ENCODE measurements at regions not wholly inside any gene's neighbourhood (a gene's known extent, or its start where the extent isn't known, plus 50 kb on each side); places are given as distances from the start of the nearest gene placed in this dataset.
"Not testable (repeated sequence)": the region's sequence is repeated elsewhere in the genome, so short reads cannot be mapped to it uniquely, and the experiment has no call there.

- no peak overlapping the region for H3K4me3 ChIP-seq (ENCODE audit: low read depth in 1 of 2, low read length in 1 of 2)
- H3K27ac ChIP-seq: peak overlapping the region; percentile 11
- TF ChIP-seq CTCF (IDR thresholded peaks at IDR 0.05): no peak
- H3K4me1 ChIP-seq (ENCODE audit: control insufficient read depth in 1 of 2, insufficient read depth in 1 of 2, low read depth in 1 of 2, low read length in 1 of 2): no peaks in the 10 kb centered on the region
- no peaks in the 10 kb centered on the region for H3K27me3 ChIP-seq
- no peaks in the 10 kb centered on the region for H3K9me3 ChIP-seq
- no peaks in the 10 kb centered on the region for H3K36me3 ChIP-seq
These were observed 83.2 kb upstream of the TNRC6B start for GRCh38 chr22:40094485-40094884.

GRCh38 chr22:40099887-40100286 lies 77.8 kb upstream of the TNRC6B start:
- not testable (repeated sequence) for H3K27ac ChIP-seq; H3K36me3 ChIP-seq; H3K4me3 ChIP-seq (ENCODE audit: low read depth in 1 of 2, low read length in 1 of 2); H3K27me3 ChIP-seq; H3K9me3 ChIP-seq; H3K4me1 ChIP-seq (ENCODE audit: control insufficient read depth in 1 of 2, insufficient read depth in 1 of 2, low read depth in 1 of 2, low read length in 1 of 2)

- Histone ChIP-seq H3K9me3 (no peaks in the 10 kb centered on the region), H3K27me3 (no peaks in the 10 kb centered on the region), H3K36me3 (no peaks in the 10 kb centered on the region), H3K27ac (no peak overlapping the region), H3K4me1 (ENCODE audit: control insufficient read depth in 1 of 2, insufficient read depth in 1 of 2, low read depth in 1 of 2, low read length in 1 of 2) (peaks cover 15 to 24% of the 10 kb centered on the region in 2 experiments), H3K4me3 (ENCODE audit: low read depth in 1 of 2, low read length in 1 of 2) (no peak overlapping the region)
- no peak for TF ChIP-seq CTCF (IDR thresholded peaks at IDR 0.05)
These were observed 72.0 kb upstream of the TNRC6B start for GRCh38 chr22:40105755-40106154.

- no peak for TF ChIP-seq CTCF (IDR thresholded peaks at IDR 0.05)
- Histone ChIP-seq H3K36me3 (no peaks in the 10 kb centered on the region), H3K27me3 (no peaks in the 10 kb centered on the region), H3K4me3 (ENCODE audit: low read depth in 1 of 2, low read length in 1 of 2) (peak overlapping the region in 1 of 2 experiments; percentile 13), H3K27ac (peak overlapping the region; percentile 53), H3K9me3 (no peaks in the 10 kb centered on the region), H3K4me1 (ENCODE audit: control insufficient read depth in 1 of 2, insufficient read depth in 1 of 2, low read depth in 1 of 2, low read length in 1 of 2) (peaks cover 15 to 24% of the 10 kb centered on the region in 2 experiments)
These were observed 70.5 kb upstream of the TNRC6B start for GRCh38 chr22:40107244-40107643.

GRCh38 chr22:40107851-40108378 lies 69.8 kb upstream of the TNRC6B start:
- H3K27me3 ChIP-seq: no peaks in the 10 kb centered on the region
- no peak for TF ChIP-seq CTCF (IDR thresholded peaks at IDR 0.05)
- peak overlapping the region; percentile 53 for H3K27ac ChIP-seq
- no peaks in the 10 kb centered on the region for H3K9me3 ChIP-seq
- peak overlapping the region in 1 of 2 experiments; percentile 13 for H3K4me3 ChIP-seq (ENCODE audit: low read depth in 1 of 2, low read length in 1 of 2)
- H3K36me3 ChIP-seq: no peaks in the 10 kb centered on the region
- peaks cover 15 to 24% of the 10 kb centered on the region in 2 experiments for H3K4me1 ChIP-seq (ENCODE audit: control insufficient read depth in 1 of 2, insufficient read depth in 1 of 2, low read depth in 1 of 2, low read length in 1 of 2)

GRCh38 chr22:40108396-40108795 lies 69.3 kb upstream of the TNRC6B start:
- Histone ChIP-seq H3K9me3 (no peaks in the 10 kb centered on the region), H3K27ac (peak overlapping the region; percentile 53), H3K27me3 (no peaks in the 10 kb centered on the region), H3K4me1 (ENCODE audit: control insufficient read depth in 1 of 2, insufficient read depth in 1 of 2, low read depth in 1 of 2, low read length in 1 of 2) (peaks cover 15 to 24% of the 10 kb centered on the region in 2 experiments), H3K4me3 (ENCODE audit: low read depth in 1 of 2, low read length in 1 of 2) (no peak overlapping the region), H3K36me3 (no peaks in the 10 kb centered on the region)
- no peak for TF ChIP-seq CTCF (IDR thresholded peaks at IDR 0.05)

- not testable (repeated sequence) for H3K4me3 ChIP-seq (ENCODE audit: low read depth in 1 of 2, low read length in 1 of 2); H3K9me3 ChIP-seq; H3K27ac ChIP-seq; H3K36me3 ChIP-seq; H3K27me3 ChIP-seq
- H3K4me1 ChIP-seq (ENCODE audit: control insufficient read depth in 1 of 2, insufficient read depth in 1 of 2, low read depth in 1 of 2, low read length in 1 of 2): peaks cover 15 to 24% of the 10 kb centered on the region in 2 experiments
These were observed 68.8 kb upstream of the TNRC6B start for GRCh38 chr22:40108926-40109325.

All from neutrophil (primary cell).